IMR-90 (cell line): ENCODE measurements at regions not wholly inside any gene's neighbourhood (a gene's known extent, or its start where the extent isn't known, plus 50 kb on each side); places are given as distances from the start of the nearest gene placed in this dataset.

Source experiments
- ATAC-seq: fragments of 200-7000 bp; cut with Tn5 transposase; 2 replicates; pipeline ENCODE4 v1.9.1; 2020; ENCODE audit warnings: low read depth, mild to moderate bottlenecking, moderate library complexity
- BruUV-seq: library from RNA; stranded (reverse); fragments of 400-500 nt; replicated peaks from 2 replicates; lab custom pipeline; 2021; lab: Mats Ljungman, UMichigan
- CTCF ChIA-PET: fragments of 300-600 bp; formaldehyde crosslinking; extraction: SDS; loops from one replicate; lab custom pipeline; 2021; ENCODE audit warnings: antibody characterized with exemption; lab: Yijun Ruan, JAX
- POLR2A ChIA-PET: fragments of 300-600 bp; sonication (Branson Sonifier 250); formaldehyde crosslinking; loops from one replicate; lab custom pipeline; 2022; ENCODE audit warnings: antibody characterized with exemption; ENCODE audit not compliant: unreplicated experiment; lab: Charles Lee
- DNase-seq: peaks from one replicate; pipeline ENCODE4 v3.0.0; 2013
- H2AFZ ChIP-seq: replicated peaks from 2 replicates; pipeline ENCODE3; 2013; ENCODE audit warnings: low read length, mild to moderate bottlenecking; ENCODE audit not compliant: poor library complexity
- H2AK5ac ChIP-seq: 2 replicates; pipeline ENCODE4 v1.6.1; 2013; ENCODE audit warnings: low read depth, low read length, inconsistent platforms
- H2AK9ac ChIP-seq: replicated peaks from 2 replicates; pipeline ENCODE3; 2013; ENCODE audit warnings: mild to moderate bottlenecking, low read depth, low read length, moderate library complexity; ENCODE audit not compliant: poor library complexity
- H2BK120ac ChIP-seq: 2 replicates; pipeline ENCODE4 v1.6.1; 2013; ENCODE audit warnings: low read depth, low read length, inconsistent platforms
- H2BK15ac ChIP-seq: 3 replicates; pipeline ENCODE4 v1.6.1; 2013; ENCODE audit warnings: low read depth, low read length, inconsistent platforms
- H2BK20ac ChIP-seq: 2 replicates; pipeline ENCODE4 v1.6.1; 2013; ENCODE audit warnings: low read depth, mild to moderate bottlenecking, inconsistent platforms, low read length, moderate library complexity
- H2BK5ac ChIP-seq: 2 replicates; pipeline ENCODE4 v1.6.1; 2013; ENCODE audit warnings: mild to moderate bottlenecking, low read depth, low read length, inconsistent platforms; ENCODE audit not compliant: poor library complexity, severe bottlenecking
- H3K14ac ChIP-seq: replicated peaks from 2 replicates; pipeline ENCODE4 v1.6.1; 2013; ENCODE audit warnings: low read depth, low read length, inconsistent platforms
- H3K18ac ChIP-seq: 2 replicates; pipeline ENCODE4 v1.6.1; 2013; ENCODE audit warnings: low read depth, low read length, control low read depth
- H3K23ac ChIP-seq: 2 replicates; pipeline ENCODE4 v1.6.1; 2013; ENCODE audit warnings: low read depth, low read length, inconsistent platforms
- H3K27ac ChIP-seq: 2 replicates; pipeline ENCODE4 v1.5.1; 2013; ENCODE audit warnings: mild to moderate bottlenecking, control low read depth, low read length; ENCODE audit not compliant: insufficient read depth
- H3K27me3 ChIP-seq: 2 replicates; pipeline ENCODE4 v1.6.1; 2013; ENCODE audit warnings: low read length; ENCODE audit not compliant: control insufficient read depth, insufficient read depth
- H3K36me3 ChIP-seq: 2 replicates; pipeline ENCODE4 v1.6.1; 2013; ENCODE audit warnings: low read length, mixed read lengths; ENCODE audit not compliant: control insufficient read depth, insufficient read depth
- H3K4ac ChIP-seq: 2 replicates; pipeline ENCODE4 v1.6.1; 2013; ENCODE audit warnings: low read depth, low read length, inconsistent platforms
- H3K4me1 ChIP-seq: 2 replicates; pipeline ENCODE4 v1.6.1; 2013; ENCODE audit warnings: low read length, mixed read lengths; ENCODE audit not compliant: control insufficient read depth, insufficient read depth
- H3K4me2 ChIP-seq: 2 replicates; pipeline ENCODE4 v1.6.1; 2013; ENCODE audit warnings: low read depth, mild to moderate bottlenecking, control low read depth, low read length, moderate library complexity
- H3K4me3 ChIP-seq: 2 replicates; pipeline ENCODE4 v1.5.1; 2013; ENCODE audit warnings: low read depth, mild to moderate bottlenecking, control low read depth, low read length, moderate library complexity; ENCODE audit not compliant: insufficient read depth
- H3K56ac ChIP-seq: 2 replicates; pipeline ENCODE4 v1.6.1; 2013; ENCODE audit warnings: low read length, inconsistent platforms; ENCODE audit not compliant: insufficient read depth; ENCODE audit errors: extremely low read depth
- H3K79me1 ChIP-seq, 2 experiments: 2 replicates each; pipeline ENCODE4 v1.6.1; 2013; ENCODE audit warnings: low read length in 2 of 2, inconsistent platforms in 1 of 2, low read depth in 1 of 2
- H3K9ac ChIP-seq: 2 replicates; pipeline ENCODE4 v1.6.1; 2013; ENCODE audit warnings: low read depth, low read length, control low read depth
- H3K9me1 ChIP-seq: 2 replicates; pipeline ENCODE4 v1.6.1; 2013; ENCODE audit warnings: low read length, inconsistent platforms; ENCODE audit not compliant: insufficient read depth
- H3K9me3 ChIP-seq: 2 replicates; pipeline ENCODE4 v1.6.1; 2013; ENCODE audit warnings: low read length; ENCODE audit not compliant: control insufficient read depth, insufficient read depth
- H4K20me1 ChIP-seq: 2 replicates; pipeline ENCODE4 v1.6.1; 2013; ENCODE audit warnings: low read length, inconsistent platforms; ENCODE audit not compliant: insufficient read depth
- H4K5ac ChIP-seq: 2 replicates; pipeline ENCODE4 v1.6.1; 2013; ENCODE audit warnings: mild to moderate bottlenecking, low read depth, low read length, control low read depth
- H4K8ac ChIP-seq, 2 experiments: 2 replicates each; pipeline ENCODE4 v1.6.1; 2013; ENCODE audit warnings: low read depth in 2 of 2, low read length in 2 of 2, control low read depth in 1 of 2, inconsistent platforms in 1 of 2
- H4K91ac ChIP-seq: 2 replicates; pipeline ENCODE4 v1.6.1; 2013; ENCODE audit warnings: low read depth, low read length, inconsistent platforms; ENCODE audit not compliant: insufficient read depth
- CEBPB ChIP-seq: IDR thresholded peaks from 2 replicates; pipeline ENCODE4 v1.6.1; 2012; ENCODE audit warnings: low read depth, low read length, improper control_type of control experiment
- USF2 ChIP-seq: fragments of 150-350 bp; IDR thresholded peaks from 2 replicates; pipeline ENCODE4 v1.6.1; 2017; ENCODE audit warnings: mild to moderate bottlenecking, antibody characterized with exemption, low read length, low read depth
- WGBS, 2 experiments: methylation state at CpG; one replicate each; pipeline versions ENCODE4 v1.1.5 to v1.1.7; 2013; ENCODE audit warnings: missing lambda C conversion rate in 2 of 2; ENCODE audit not compliant: insufficient read length in 1 of 2; ENCODE audit errors: extremely low coverage in 2 of 2; 5-methylcytosine and 5-hydroxymethylcytosine counted together
- dilution Hi-C: fragments of 300-500 bp; cut with HindIII; formaldehyde crosslinking; loops from one replicate; pipeline ENCODE4 v1.14.3; 2018; ENCODE audit warnings: low sequenced_read_pairs; ENCODE audit not compliant: unreplicated experiment
- in situ Hi-C: fragments of 300-500 bp; cut with MboI; formaldehyde crosslinking; loops from 3 replicates; pipeline ENCODE4 v1.14.3; 2019; ENCODE audit warnings: low sequenced_read_pairs, inconsistent platforms, mixed read lengths
- intact Hi-C: fragments of 100-400 bp; cut with micrococcal nuclease; formaldehyde crosslinking; loops from 2 replicates; pipeline ENCODE4 v1.10.0; 2022

GRCh38 chr4:176927664-176928063 is 134.9 kb upstream of the VEGFC start:
- no peak overlapping the region for H3K23ac ChIP-seq
- CTCF ChIA-PET = interaction anchor here (1.2 kb wide), 1 partner anchor 18 kb away, joined by 3 read pairs; no protein-coding TSS in a partner anchor
- H3K9me1 ChIP-seq = no peaks in the 10 kb centered on the region
- H4K20me1 ChIP-seq = no peaks in the 10 kb centered on the region
- no peaks in the 10 kb centered on the region for H3K79me1 ChIP-seq
- H3K27me3 ChIP-seq = no peaks in the 10 kb centered on the region
- no peak for TF ChIP-seq USF2
- peak; percentile 62; the same call in 1 of the 2 replicates for TF ChIP-seq CEBPB
- H3K27ac ChIP-seq = no peak overlapping the region
- no peak overlapping the region for H2AK5ac ChIP-seq
- H2AFZ ChIP-seq = no peak overlapping the region
- peak; percentile 94 for DNase-seq
- H3K4me1 ChIP-seq = no peaks in the 10 kb centered on the region; the same call in 1 of the 2 replicates
- dilution Hi-C loops (no loop called here), intact Hi-C loops (no loop called here), in situ Hi-C loops (no loop called here)
- no peak overlapping the region for H3K9ac ChIP-seq
- no CpG with 5 or more reads among the region's 2 CpGs for WGBS, 2 experiments
- no peak overlapping the region for H2BK120ac ChIP-seq
- H3K14ac ChIP-seq = no peak overlapping the region
- peak overlapping the region; percentile 72; the same call in 1 of the 2 replicates for H3K4me2 ChIP-seq
- ATAC-seq = peak; percentile 72
- H2BK20ac ChIP-seq = no peak overlapping the region
- POLR2A ChIA-PET = no interaction called here
- no peak overlapping the region for H3K4me3 ChIP-seq
- no peak overlapping the region; the same call in 1 of the 2 replicates for H3K18ac ChIP-seq
- no peaks in the 10 kb centered on the region for H3K36me3 ChIP-seq
- no peak overlapping the region for H2AK9ac ChIP-seq
- no peak overlapping the region for H2BK15ac ChIP-seq
- no peaks in the 10 kb centered on the region for H3K9me3 ChIP-seq
- H4K5ac ChIP-seq = peak overlapping the region; percentile 56; the same call in 1 of the 2 replicates
- H4K8ac ChIP-seq = no peak overlapping the region
- no peak overlapping the region for H3K4ac ChIP-seq
- no peak overlapping the region for H3K56ac ChIP-seq
- H4K91ac ChIP-seq = no peak overlapping the region
- BruUV-seq = no TSS peak
- peak overlapping the region; percentile 83 for H2BK5ac ChIP-seq
